ENCODE measurements at regions not wholly inside any gene's neighbourhood (a gene's known extent, or its start where the extent isn't known, plus 50 kb on each side); places are given as distances from the start of the nearest gene placed in this dataset.

DNA sequence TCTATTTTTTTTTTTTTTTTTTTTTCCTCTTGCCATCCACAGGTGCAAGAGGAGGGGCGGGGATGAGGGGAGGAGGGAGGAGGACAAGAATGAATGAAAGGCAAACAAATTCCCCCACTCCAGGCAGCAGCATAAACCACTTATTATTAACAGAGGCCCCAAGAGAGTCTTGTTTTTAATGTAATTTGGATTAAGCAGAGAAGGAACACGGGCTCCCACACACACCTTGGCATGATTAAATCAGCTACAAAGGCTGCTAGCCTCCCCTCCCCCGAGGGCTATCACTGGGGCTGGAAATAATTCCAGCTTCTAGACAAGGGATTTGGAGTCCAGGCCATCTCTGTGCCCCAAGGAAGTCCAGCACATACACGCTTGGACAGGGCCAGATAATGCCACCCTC lies 93.4 kb upstream of the DRD2 start:
- TF ChIP-seq, protein P1, sequence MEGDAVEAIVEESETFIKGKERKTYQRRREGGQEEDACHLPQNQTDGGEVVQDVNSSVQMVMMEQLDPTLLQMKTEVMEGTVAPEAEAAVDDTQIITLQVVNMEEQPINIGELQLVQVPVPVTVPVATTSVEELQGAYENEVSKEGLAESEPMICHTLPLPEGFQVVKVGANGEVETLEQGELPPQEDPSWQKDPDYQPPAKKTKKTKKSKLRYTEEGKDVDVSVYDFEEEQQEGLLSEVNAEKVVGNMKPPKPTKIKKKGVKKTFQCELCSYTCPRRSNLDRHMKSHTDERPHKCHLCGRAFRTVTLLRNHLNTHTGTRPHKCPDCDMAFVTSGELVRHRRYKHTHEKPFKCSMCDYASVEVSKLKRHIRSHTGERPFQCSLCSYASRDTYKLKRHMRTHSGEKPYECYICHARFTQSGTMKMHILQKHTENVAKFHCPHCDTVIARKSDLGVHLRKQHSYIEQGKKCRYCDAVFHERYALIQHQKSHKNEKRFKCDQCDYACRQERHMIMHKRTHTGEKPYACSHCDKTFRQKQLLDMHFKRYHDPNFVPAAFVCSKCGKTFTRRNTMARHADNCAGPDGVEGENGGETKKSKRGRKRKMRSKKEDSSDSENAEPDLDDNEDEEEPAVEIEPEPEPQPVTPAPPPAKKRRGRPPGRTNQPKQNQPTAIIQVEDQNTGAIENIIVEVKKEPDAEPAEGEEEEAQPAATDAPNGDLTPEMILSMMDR (IDR thresholded peaks at IDR 0.05): no peak
- TF ChIP-seq POLR2A (IDR thresholded peaks at IDR 0.05): no peak
- no peak for TF ChIP-seq EP300 (IDR thresholded peaks at IDR 0.05)

Data from tibial nerve (tissue), 4 donors.